ENCODE measurements at regions not wholly inside any gene's neighbourhood (a gene's known extent, or its start where the extent isn't known, plus 50 kb on each side); places are given as distances from the start of the nearest gene placed in this dataset.

DNA sequence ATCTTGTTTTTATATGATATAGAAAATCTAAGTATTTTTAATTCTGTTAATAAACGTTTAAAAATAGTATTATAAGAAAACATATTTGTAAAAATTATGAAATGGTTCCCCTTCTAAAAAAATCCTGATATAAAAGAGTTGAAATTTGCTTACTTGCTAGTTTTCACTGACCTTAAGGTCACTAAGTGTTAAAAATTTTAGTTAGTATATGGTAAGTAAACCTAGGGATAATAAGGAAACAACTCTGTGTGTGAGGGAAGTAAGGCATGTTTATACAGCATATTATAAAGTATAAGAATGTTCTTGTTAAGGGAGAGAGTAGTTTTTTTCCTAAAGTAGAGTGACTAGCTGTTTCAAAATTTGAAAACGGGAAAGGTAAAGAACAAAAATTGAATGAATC lies 130.9 kb upstream of the LYPLAL1 start:
- TF ChIP-seq POLR2A (IDR thresholded peaks at IDR 0.05; ENCODE audit: low read length) (no peak), GATA1 (IDR thresholded peaks at IDR 0.05; ENCODE audit: low read depth, low read length) (no peak)
